ENCODE measurements at regions not wholly inside any gene's neighbourhood (a gene's known extent, or its start where the extent isn't known, plus 50 kb on each side); places are given as distances from the start of the nearest gene placed in this dataset.
"Not testable (repeated sequence)": the region's sequence is repeated elsewhere in the genome, so short reads cannot be mapped to it uniquely, and the experiment has no call there.

DNA sequence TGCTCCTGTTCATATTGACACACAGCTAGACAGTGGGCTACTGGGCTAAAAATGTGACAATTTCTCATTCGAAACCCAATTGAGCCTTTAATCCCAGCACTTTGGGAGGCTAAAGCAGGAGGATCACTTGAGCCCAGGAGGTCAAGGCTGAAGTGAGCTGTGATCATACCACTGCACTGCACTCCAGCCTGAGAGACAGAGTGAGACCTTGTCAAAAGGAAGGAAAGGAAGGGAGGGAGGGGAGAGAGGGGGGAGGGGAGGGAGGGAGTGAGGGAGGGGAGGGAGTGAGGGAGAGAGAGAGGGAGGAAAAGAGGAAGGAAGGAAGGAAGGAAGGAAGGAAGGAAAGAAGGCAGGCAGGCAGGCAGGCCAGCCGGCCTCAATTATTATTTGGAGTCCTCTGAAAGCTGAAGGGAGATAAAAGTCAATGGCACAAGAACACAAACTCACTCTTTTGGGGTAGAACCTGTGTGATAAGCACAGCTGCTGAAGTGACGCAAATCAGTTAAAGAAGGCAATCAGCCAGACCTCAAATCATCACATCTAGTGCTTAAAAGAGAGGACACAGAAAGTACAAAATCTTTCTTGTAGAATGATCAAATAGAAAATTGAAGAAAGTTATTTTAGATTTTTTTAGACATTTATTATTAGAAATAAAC is 98.1 kb downstream of the CCDC71L start:
- no peak for DNase-seq (ENCODE audit: low spot score)

- DNase-seq (ENCODE audit: low spot score), result peak; percentile 71
Observed at GRCh38 chr7:106561666-106562411, 99.1 kb downstream of the CCDC71L start.

DNA sequence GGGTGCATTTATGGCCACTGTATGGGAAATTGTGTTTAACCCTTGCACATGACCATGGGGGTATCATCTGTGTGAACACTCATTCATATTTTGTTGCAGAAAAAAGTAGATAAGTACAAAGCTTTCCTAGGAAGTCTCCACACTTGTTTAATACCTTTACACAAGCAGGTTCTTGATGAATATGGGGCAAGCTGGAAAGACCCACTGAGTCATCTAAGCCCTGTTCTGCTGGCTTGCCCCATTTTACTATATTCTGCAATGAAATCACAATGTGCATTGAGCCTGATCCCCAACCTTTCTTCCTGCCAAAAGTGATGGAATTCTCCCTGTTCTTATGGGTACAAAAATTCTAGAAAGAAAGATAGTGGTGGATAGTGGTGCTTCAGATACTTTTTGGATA is 99.8 kb downstream of the CCDC71L start:
- DNase-seq (ENCODE audit: low spot score), result peak; percentile 35

DNA sequence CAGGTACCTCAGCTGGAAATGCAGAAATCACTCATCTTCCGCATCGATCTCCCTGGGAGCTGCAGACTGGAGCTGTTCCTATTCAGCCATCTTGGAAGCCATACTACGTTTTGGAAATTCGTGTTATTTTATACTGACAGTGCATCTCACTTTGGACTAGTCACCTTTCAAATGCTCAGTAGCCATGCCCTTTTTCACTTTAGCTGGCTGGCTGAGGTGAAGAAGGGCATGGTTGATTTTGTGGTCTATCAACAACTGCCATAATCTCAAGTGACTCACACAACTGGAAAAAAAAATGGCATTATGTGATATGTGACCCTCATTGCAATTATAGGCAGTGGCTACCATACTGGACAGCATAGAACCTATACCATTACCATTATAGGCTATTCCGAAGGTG is 100.5 kb downstream of the CCDC71L start:
- no peak for DNase-seq (ENCODE audit: low spot score)

GRCh38 chr7:106556244-106556643 is 104.7 kb downstream of the CCDC71L start:
- not testable (repeated sequence) for DNase-seq (ENCODE audit: low spot score)

- not testable (repeated sequence) for DNase-seq (ENCODE audit: low spot score)
Observed at GRCh38 chr7:106554623-106555022, 106.3 kb downstream of the CCDC71L start.

DNA sequence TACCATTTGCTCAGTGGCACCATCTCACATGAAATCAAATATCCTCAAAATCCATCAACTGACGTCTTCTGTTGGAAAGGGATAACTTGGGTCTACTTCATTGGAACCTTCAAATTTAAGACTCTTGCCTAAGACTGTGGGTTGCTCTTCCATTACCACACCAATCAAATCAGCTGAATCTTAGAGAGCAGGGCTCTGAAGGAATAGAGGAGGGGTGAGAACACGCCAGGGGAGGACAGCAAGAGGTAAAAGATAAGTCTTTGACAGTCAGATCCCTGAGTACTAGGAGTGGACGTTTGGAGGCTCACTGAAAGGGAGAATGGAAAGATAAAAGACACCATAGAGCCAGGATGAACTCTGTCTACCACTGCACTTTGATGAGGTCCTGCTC is 107.5 kb downstream of the CCDC71L start:
- no peak for DNase-seq (ENCODE audit: low spot score)

- DNase-seq (ENCODE audit: low spot score), result no peak
Observed at GRCh38 chr7:106552645-106553445, 108.1 kb downstream of the CCDC71L start.

DNA sequence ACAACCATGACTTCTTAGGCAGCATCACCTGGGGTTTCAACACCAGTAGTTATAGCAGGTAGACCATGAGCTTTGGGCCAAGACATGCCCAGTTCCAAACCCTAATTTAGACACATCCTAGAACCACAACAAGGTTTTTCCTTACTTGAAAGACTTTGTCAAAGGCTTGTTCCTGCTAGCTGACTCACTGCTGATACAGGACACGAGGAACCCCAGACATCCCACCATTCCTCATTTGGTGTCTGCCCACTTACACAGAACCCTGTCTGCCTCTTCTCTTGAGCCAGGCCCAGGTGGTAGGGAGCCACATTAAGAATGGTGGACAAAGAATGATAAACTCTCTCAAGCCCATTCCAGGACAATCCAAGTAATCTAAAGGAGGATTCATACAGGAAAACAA is 109.0 kb downstream of the CCDC71L start:
- no peak for DNase-seq (ENCODE audit: low spot score)

- DNase-seq (ENCODE audit: low spot score), result no peak
Observed at GRCh38 chr7:106548491-106548890, 112.5 kb downstream of the CCDC71L start.

GRCh38 chr7:106545275-106545674 is 115.7 kb downstream of the CCDC71L start:
- no peak for DNase-seq (ENCODE audit: low spot score)

GRCh38 chr7:106543221-106543757 is 117.7 kb downstream of the CCDC71L start:
- no peak for DNase-seq (ENCODE audit: low spot score)

DNA sequence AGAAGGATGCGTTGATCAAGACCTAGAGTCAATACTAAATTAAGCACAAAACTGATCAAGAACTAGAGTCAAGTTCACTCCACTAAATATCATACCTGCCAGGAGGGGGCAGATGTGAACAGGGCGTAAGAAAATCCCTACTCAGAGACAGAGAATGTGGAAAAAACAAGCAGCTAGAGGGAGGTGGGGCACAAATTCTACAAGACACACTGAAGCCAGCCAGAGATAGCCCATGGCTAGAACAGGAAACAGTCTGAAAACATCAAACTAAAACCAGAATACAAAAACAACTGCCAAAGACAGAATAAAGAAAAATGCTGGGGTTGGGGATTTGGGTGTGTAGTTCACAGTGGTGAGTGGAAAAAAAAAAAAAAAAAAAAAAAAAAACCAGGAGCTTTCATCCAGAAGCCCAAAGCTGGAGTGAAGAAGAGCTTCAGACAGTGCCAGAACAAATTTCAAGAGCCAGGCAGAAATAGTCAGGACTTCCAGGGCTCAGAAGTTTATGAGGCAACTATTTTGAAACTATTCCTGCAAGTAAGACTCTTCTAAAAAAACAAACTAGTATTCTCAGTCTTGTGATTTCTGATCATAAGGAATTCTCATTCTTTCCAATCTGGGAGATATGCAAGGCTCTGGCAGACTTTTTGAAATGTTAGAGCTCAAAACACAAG is 118.3 kb downstream of the CCDC71L start:
- peak; percentile 61 for DNase-seq (ENCODE audit: low spot score)

DNA sequence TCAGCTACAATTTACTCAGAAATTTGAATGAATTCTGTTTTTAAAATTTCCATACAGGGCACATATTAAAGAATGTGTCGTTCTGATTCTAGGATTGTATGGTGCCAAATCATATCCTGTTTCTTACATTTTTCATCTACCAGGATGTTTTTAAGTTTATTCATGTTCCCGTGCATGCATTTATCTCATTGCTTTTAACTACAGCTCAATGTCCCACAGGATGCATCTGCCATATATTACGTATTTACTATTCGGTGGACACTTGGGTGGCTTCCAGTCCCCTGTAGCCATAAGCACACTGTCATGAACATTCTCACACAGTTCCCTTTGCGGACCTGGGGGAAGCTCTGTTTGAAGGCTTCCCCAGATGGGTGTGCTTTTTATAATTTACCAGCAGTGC is 122.3 kb downstream of the CCDC71L start:
- no peak for DNase-seq (ENCODE audit: low spot score)

GRCh38 chr7:106537119-106537518 is 123.8 kb downstream of the CCDC71L start:
- DNase-seq (ENCODE audit: low spot score), result no peak

GRCh38 chr7:106536079-106536478 is 124.9 kb downstream of the CCDC71L start:
- no peak for DNase-seq (ENCODE audit: low spot score)

GRCh38 chr7:106535234-106535932 is 125.6 kb downstream of the CCDC71L start:
- DNase-seq (ENCODE audit: low spot score), result no peak

DNA sequence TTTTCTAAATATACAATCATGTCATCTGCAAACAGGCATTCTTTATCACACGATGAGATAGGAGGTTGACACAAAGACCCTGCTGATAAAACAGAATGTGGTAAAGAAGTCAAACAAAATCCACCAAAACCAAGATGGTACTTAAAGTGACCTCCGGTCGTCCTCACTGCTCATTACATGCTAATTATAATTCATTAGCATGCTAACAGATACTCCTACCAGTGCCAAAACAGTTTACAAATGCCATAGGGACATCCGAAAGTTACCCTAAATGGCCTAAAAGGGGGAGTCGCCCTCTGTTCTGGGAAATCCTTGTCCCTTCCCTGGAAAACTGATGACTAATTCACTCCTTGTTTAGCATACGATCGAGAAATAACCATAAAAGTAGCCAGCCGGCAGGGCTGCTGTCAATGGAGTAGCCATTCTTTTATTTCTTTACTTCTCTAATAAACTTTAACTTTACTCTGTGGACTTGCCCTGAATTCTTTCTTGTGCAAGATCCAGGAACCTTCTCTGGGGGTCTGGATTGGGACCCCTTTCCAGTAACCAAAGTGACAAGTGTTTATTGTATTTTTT is 126.6 kb downstream of the CCDC71L start:
- DNase-seq (ENCODE audit: low spot score), result no peak

GRCh38 chr7:106530183-106530582 is 130.8 kb downstream of the CCDC71L start:
- not testable (repeated sequence) for DNase-seq (ENCODE audit: low spot score)

- not testable (repeated sequence) for DNase-seq (ENCODE audit: low spot score)
Observed at GRCh38 chr7:106526617-106527016, 134.3 kb downstream of the CCDC71L start.

GRCh38 chr7:106524690-106525059 is 136.3 kb downstream of the CCDC71L start:
- no peak for DNase-seq (ENCODE audit: low spot score)

Measured in activated CD4-positive, alpha-beta T cell treated with anti-CD3 and anti-CD28 coated beads, Interleukin-2, Interleukin-4, amounts not matched to agents 100 ng/mL and 50 ng/mL, durations not matched to agents 16 hours and 8 hours (primary cell).